ENCODE measurements at regions not wholly inside any gene's neighbourhood (a gene's known extent, or its start where the extent isn't known, plus 50 kb on each side); places are given as distances from the start of the nearest gene placed in this dataset.
A peak's percentile ranks its signal among the peaks of the same experiment; 100 is the strongest.
"Not testable (repeated sequence)": the region's sequence is repeated elsewhere in the genome, so short reads cannot be mapped to it uniquely, and the experiment has no call there.

DNA sequence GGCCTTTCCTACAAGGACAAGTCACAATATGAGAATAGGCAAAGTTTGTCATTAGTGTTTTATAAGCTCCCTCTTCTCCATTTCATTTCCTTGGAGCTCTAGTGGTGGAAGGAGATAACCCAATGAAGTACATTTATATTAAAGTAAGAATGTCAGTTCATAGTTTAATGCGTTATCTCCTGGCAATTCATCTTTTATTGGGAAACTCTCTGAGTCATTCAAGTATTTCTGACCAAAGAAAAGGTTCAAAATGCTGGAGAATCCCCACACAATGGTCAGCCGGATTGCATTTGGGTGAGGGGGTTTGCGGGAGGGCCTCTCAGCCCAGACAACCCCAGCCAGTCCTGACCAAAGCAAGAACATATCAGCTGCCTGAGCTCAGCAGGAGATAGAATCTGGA, 321.5 kb upstream of the NRP1 start:
- DNase-seq (ENCODE audit: low read depth) = peak; percentile 37

DNA sequence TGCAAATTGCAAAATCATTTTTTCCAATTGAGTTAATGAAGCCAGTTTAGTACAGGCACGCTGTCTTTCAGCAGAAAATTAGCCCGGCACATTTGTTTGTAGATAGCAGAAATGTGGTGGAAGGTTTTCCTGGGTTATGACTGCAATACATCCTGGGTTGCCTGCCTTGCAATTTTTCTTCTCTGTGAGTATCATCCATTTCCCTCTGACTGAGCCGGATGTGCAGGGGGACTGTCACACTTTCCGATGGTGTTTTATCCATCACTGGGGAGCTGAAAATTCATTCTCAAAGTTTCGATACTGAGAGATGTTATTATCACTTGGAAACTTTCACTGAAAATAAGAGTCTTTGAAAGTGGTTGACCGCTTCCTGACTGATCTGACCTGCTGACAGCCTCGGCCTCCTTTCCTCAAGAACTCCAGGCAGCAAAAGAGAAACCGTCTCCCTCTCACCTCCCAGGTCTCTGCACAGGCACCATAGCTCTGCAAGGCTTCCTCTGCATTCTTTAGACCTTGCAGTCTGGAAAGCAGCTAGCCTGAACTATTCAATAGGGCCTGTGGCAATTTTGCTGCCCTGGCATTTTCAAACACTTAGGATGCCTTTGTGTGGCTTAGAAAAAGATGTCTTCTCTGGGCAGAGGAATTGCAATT, 320.8 kb upstream of the NRP1 start:
- no peak for DNase-seq (ENCODE audit: low read depth)

DNA sequence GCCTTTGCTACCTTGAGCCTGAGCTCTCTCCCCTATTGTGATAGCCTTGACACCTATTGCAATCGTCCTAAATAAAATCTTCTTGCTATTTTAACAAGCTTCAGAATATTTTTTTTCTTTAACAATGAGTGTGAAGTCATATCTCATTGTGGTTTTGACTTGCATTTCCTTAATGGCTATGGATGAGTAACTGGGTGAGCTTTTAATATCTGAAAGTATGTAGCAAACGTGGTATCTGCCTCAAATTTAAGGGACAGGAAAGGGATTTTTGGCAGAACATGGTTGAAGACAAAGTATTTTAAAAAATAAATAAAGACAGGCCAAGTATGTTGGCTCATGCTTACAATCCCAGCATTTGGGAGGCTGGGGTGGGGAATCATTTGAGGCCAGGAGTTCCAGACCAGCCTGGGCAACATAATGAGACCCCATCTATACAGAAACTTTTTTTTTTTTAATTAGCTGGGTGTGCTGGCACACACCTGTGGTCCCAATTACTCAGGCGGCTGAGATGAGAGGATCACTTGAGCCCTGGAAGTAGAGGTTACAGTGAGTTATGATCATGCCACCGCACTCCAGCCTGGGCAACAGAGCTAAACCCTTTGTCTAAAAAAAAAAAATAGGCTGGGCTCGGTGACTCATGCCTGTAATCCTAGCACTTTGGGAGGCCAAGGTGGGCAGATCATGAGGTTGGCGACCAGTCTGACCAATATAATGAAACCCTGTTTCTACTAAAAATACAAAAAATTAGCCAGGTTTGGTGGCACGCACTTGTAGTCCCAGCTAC, 319.3 kb upstream of the NRP1 start:
- peak; percentile 67 for DNase-seq (ENCODE audit: low read depth)

DNA sequence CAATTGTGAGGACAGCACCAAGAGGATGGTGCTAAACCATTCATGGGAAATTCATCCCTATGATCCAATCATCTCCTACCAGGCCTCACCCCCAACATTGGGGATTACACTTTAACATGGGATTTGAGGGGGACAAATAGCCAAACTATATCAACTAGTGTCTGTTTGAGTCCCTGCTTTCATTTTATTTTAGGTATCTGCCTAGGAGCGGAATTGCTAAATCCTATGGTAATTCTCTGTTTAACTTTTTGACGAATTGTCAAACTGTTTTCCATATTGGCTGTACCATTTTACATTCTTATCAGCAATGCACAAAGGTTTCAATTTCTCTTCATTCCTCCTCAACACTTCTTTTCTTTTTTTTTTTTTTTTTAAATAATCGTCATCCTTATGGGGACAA, 318.4 kb upstream of the NRP1 start:
- DNase-seq (ENCODE audit: low read depth) = no peak

DNA sequence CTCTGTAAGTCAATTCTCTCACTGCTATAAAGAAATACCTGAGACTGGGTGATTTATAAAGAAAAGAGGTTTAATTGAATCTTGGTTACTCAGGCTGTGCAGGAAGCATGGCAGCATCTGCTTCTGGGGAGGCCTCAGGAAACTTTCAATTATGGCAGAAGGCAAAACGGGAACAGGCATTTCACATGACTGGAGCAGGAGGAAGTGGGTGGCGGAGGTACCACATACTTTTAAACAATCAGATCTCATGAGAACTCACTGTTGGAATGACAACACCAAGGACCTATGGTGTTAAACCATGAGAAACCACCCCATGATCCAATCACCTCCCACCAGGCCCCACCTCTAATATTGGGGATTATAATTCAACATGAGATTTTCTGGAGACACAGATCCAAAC, 315.7 kb upstream of the NRP1 start:
- not testable (repeated sequence) for DNase-seq (ENCODE audit: low read depth)

DNA sequence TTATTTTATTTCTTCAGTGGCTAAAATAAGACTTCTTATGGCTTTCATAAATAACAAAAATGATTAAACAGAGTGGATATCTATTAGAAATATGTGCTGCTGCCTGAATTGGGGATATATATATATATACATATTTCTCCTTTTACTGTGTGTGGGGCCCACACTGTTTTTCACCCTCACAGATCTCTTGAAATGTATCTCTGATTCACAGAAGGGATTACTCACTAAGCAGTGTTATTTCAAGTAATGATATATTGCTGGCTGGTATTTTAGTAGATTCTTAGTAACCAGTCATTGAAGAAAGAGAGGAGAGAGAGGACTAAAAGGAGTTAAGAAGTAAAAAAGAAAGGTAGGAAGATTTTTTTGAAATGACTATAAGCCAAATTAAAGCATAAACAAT, 308.6 kb upstream of the NRP1 start:
- DNase-seq (ENCODE audit: low read depth) = peak; percentile 76

DNA sequence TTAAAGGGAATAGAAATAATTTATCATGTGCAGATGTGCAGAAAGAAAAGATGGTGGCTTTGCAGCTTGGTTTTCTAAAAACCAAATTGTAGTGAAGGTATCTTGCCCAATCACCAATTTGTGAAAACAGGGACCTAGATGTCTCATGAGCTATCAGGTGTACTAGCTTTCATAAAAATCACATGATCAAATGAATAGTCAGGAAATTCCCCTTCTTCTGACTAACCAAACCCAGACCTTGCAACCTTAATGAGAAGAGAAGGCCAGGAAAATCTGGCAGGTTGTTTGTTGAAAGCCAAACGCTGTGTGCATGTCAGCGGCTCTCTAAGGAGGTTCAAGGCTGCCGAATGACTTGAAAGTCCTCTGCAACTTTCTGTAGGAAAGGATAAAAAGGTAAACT, 304.4 kb upstream of the NRP1 start:
- DNase-seq (ENCODE audit: low read depth) = no peak

DNA sequence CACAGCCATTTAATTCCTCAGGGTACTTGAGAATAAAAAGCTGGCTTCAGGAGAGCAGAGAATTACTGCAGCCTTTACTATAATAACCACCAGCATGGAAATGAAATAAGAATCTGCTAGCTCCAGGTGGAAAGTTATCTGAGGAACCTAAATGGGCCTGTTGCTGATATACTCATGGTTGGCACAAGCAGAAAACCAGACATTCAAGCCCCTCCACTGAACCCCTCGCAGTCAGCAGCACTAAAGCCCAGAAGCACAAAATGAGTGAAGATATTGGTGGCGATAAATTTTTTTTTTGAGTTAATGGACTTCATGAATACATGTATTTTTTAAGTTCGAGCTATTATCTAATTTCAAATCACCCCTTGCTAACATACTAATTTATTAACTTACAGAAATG, 303.9 kb upstream of the NRP1 start:
- DNase-seq (ENCODE audit: low read depth) = no peak

DNA sequence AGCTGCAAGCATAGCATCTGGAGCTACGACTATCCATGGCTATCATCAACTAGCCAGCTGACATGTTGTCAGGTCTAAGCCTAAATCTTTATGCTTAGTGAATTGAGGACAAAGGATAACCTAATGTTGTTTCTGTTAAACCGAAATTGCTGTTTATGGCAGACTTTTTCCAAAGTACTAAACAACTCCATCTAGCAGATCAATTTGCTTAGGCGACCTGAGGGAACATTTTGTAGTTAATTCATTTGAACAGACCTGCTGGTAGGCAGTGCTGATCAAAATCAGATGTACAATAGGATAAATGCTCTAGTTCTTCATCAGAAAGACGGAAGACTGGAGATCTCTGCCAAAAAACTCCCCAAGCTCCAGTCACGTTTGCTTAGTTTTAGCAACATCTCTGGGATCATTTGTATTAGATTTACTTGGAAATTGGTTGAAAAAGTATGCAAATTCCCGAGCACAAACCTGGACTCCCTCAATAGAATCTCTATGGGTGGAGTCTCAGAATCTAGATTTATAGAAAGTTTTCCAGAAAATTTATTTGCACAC, 301.6 kb upstream of the NRP1 start:
- DNase-seq (ENCODE audit: low read depth) = no peak

DNA sequence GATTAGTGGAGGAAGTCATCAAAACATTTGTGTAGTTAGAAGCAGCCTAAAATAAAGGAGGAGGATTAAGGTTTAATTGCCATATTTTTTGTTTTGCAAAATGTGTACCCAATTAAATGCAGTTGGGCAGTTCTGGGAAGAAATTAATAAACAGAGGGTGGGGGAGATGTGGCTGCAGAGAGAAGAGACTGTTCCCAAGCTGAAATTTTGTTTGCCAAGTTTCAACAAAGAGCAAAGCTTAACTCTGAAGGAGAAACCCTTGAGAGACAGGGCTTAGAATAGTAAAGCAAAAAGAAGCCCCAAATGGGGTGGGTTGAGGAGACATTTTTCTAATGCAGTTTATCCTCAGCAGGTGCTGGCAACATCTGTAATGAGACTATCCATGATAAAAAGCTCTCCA, 298.0 kb upstream of the NRP1 start:
- no peak for DNase-seq (ENCODE audit: low read depth)

DNA sequence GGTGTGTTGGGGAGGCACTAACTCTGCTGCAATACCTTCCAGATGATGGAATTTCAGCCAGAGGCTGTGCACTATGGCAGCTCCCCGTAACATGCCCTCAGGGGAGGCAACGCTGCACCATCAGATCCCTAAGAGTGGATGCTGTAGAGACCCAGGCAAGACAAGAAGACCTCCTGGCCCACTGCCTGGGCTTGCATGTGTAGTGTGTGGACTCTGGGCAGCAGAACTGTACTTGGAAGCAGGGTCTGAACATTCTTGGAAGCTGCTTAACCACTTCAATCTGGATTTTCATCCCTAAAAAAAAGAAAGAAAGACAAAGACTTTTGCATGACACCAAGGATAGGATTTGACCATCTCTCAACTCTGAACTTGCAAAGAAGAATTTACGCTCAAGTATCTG, 297.5 kb upstream of the NRP1 start:
- no peak for DNase-seq (ENCODE audit: low read depth)

DNA sequence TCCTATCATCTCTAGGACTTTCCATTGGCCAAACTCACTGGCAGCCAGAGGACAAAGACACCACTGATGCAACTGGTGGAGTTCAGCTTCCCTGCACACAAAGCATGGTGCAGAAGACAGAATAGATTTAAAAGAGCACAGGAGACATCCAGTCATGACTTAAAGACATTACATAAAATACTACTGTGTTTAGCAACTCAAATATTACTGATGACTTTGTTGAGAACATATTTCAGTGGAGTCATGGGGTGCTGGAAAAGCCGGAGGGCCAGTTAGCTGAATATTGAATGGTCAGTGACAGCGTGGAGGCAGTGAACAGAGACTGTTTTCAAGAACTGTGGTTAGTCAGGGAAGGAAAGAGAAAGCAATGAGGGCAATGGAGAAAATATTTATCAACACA, 296.3 kb upstream of the NRP1 start:
- DNase-seq (ENCODE audit: low read depth) = no peak

DNA sequence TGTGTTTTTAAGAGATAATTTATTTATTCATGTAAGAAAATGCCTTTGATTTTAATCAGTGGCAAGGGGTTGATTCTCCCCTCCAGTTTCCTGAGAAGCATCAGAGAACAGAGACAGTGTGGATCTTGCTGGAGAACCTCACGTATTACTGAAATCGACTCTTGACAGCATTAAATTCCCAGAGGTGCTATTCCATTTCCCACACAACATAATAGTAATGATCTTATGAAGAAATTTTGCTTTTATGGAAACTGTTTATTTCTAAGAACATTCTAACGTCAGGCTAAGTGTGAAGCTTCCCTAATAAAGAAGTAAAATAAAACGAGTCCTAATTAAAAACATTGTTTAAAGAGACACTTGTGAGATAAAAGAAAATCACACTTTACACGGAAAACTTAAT, 293.1 kb upstream of the NRP1 start:
- DNase-seq (ENCODE audit: low read depth) = no peak

DNA sequence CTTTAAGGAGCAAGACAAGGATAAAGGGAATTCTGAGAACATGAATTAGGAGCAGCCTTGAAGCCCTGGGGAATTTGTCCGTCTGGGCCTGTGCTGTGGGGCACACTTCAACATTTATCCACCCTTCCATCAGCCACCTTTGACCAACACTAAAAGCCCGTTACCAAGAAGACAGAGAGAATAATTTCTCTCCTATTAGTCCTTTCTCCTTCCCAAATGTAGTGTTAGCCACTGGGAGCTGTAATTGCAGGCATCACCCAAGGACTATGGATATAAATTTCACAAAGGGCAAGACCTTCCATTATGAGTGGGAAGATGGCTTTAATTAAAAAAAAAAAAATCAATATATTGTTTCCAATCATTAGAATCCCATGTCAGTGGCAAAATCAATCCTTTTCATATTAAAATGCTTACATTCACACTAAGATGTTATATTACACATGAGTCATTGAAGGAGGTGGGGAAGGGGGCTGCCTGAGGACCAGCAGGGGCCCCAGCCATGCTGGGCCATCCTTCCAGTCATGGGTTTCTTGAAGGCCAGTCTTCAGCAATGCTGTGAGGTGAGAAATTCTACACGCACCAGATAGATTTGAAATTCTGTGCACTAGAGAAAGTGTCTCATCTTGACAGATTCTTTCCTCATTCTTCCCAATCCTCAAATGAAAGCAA, 292.5 kb upstream of the NRP1 start:
- DNase-seq (ENCODE audit: low read depth) = no peak

DNA sequence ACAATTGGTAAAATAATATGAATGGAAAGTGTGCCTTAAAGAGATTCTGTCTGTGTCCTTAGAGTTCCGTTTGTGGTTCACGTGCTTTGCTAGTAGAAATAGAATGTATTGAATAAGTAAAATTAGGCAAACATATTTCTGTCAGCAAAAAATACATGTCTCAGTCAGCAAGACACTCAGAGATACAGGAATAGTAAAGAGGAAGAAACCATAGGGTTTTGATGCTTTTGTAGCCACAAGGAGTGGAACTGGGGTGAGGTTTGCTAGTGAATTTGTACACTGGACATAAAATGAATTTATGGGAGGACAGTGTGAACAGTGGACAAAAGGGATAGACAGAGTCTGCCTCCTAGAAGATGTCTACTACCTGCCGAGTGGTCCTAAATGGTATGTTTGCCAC, 289.2 kb upstream of the NRP1 start:
- DNase-seq (ENCODE audit: low read depth) = no peak

DNA sequence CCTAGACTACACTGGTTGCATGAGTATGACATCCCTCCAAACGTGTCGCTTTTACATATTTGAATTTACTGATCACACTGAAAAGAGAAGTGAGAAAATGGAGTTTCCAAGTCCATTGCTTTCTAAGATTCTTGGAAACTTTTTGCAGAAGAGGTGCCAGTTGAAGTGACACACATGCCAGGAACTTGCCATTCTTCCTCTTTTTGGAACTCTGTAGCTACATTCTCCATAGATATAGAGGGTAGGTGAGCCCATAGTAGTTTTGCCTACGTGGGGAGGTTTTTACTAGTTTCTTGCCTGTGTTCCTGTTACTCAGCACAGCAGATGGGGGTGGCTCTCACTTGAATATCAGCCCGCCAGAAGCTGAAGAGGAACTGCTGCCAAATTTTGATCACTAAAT, 286.6 kb upstream of the NRP1 start:
- DNase-seq (ENCODE audit: low read depth) = no peak

DNA sequence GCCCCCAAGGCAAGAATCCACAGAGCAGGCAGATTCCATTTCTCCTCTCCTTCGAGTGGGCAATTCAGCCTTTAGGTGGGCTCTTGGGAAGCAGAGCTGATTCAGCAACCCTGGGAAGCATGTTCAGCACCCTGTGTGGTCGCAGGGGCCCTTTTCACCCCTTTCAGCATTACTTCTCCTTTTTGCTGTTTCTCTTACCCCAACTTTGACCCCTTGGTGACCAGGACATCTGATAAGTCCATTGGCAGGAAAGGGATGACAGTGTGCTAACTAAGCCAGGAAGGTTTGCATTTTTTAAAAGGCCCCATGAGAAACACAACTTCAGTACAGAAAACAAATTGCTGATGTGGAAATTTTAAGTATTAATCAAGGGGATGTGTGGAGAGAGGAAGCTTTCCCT, 283.7 kb upstream of the NRP1 start:
- no peak for DNase-seq (ENCODE audit: low read depth)

DNA sequence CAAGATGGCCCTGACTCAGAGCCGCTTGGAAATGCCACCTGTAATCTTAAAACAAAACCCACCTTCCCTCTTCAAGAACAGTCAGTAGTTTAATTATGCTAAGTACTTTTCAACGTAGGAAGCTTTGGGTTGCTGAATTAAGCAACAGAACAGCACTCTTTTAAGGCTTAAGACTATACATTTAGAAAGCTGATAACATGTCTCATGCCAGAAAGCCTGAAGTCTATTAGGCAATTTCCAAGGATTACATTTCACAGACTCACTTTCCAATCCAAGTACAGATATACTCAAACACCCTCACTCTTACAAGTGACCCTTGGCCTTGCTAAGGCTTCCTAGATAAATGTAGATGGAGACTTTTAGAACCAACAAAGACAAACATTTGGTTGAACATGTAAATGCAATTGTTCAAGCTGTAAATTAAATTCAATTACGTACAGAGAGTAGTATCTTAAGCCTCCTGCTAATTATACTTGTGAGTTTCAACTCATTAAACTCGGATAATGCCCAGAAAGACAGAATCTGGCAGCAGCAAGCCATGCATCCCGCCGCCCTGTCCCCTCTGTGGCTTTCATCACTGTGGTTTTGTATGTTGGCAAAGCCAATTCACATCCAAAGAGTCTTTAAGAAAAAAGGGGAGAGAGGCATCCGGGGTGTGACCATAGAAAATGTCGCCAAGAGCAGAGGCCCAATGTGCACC, 283.1 kb upstream of the NRP1 start:
- peak; percentile 48 for DNase-seq (ENCODE audit: low read depth)

DNA sequence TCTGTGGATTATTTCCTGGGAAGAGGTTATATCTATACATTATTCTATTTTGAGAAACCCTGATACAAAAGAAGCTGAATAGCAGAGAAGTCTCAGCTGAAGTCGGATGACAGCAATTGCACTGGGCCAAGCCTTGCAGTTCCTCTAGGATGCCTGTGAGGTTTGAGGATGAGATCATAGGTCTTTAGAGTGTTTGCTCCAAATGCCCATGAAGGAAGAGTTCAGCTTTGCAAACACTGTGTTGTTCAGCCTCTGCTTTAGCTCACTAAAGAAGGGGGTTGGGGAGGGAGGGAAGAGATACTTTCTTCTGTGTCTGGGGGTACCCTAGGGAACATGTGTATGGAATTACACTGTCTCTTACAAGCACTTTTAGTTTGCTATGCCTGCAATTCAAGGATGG, 282.5 kb upstream of the NRP1 start:
- DNase-seq (ENCODE audit: low read depth) = peak; percentile 32

DNA sequence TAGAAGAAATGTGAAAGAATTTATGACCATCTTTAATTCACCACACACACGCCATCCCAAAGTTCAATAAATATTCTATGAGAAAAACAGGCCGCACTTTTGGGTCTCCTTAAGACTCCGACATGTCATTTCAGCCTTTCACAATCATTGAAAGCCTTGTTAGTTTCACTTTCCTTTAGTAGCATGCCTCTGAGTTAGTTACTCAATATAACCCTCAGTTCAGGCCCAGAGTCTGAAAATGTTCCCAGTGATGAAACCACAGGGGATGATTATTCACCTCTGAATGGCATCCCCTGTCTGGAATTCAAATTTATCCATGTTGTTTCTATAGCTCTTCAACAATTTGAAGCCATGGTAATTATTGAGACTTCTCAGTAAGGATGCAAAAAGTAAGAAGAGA, 278.1 kb upstream of the NRP1 start:
- DNase-seq (ENCODE audit: low read depth) = peak; percentile 92

DNA sequence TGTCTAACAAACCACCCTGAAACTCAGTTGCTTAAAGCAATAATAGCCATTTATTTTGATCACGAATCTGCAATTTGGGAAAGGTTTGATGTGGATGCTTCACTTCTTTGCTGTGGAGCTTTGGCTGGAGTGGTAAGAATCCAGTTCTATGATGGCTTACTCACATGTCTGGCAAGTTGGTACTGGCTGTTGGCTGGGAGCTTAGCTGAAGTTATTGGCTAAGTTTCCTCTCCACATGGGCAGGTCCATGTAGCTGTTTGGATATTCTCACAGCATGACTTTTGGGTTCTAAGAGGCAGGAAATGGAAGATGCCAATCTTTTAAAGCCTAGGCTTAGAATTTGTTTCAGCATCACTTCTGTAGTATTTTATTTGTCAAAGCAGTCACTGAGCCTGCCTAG, 277.6 kb upstream of the NRP1 start:
- peak; percentile 64 for DNase-seq (ENCODE audit: low read depth)

DNA sequence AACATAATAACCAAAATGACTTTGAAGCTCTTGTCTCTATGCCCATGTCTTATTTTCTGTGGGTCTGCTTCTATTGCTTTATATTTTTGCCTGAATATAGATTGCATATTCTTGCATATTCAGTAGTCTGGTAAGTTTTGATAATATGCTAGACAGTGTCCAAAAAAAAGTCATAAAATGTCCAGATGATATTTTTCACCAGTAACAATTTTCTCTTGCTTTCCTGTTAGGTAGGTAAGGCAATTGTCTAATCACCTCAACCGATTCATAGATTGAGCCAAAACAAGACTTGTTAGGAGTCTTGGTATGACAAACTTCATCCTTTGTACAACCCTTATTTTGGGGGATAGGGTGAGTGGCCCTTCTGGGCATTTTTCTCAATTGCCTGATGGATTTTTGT, 277.0 kb upstream of the NRP1 start:
- no peak for DNase-seq (ENCODE audit: low read depth)

DNA sequence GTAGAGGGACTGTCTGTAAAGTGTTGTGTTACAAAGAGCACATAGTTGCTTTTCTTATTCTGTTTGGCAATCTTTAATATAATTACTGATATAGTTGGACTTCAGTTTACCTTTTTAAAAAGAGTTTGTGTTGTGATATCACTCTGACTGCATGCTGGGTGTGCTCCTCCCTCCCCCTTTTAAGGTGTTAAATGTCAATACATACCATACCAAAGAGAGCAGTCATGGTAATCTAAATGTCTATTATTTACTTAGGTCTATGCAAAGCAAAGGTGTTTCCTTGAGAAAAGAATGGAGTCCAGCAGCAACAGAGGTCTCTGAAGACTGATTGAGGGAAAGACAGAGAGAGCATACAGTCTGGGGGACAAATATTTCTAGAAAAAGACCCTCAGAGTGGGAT, 275.1 kb upstream of the NRP1 start:
- DNase-seq (ENCODE audit: low read depth) = no peak
